Liver (tissue), 8 donors: ENCODE measurements at regions not wholly inside any gene's neighbourhood (a gene's known extent, or its start where the extent isn't known, plus 50 kb on each side); places are given as distances from the start of the nearest gene placed in this dataset.

Source experiments
- DNase-seq: peaks from one replicate; pipeline ENCODE4 v3.0.0-alpha.2; 2017; ENCODE audit warnings: low spot score
- H3K27ac ChIP-seq, 2 donors: one replicate each; pipeline ENCODE4 v1.7.0; 2013; ENCODE audit warnings: inconsistent platforms in 2 of 2, low read length in 2 of 2, control low read depth in 1 of 2, low read depth in 1 of 2, mild to moderate bottlenecking in 1 of 2
- H3K27me3 ChIP-seq, 4 donors: one replicate each; pipeline versions ENCODE4 v1.6.1 to v1.7.0; 2013; ENCODE audit warnings: low read length in 3 of 4, inconsistent platforms in 1 of 4, mild to moderate bottlenecking in 1 of 4, moderate library complexity in 1 of 4; ENCODE audit not compliant: control insufficient read depth in 4 of 4, insufficient read depth in 4 of 4
- H3K36me3 ChIP-seq, 4 donors: one replicate each; pipeline versions ENCODE4 v1.6.1 to v1.7.0; 2013; ENCODE audit warnings: low read length in 3 of 4, mild to moderate bottlenecking in 3 of 4, low read depth in 1 of 4, moderate library complexity in 1 of 4; ENCODE audit not compliant: control insufficient read depth in 4 of 4, insufficient read depth in 3 of 4
- H3K4me1 ChIP-seq, 4 donors: one replicate each; pipeline versions ENCODE4 v1.6.1 to v1.7.0; 2013; ENCODE audit warnings: low read length in 3 of 4, mild to moderate bottlenecking in 3 of 4, moderate library complexity in 1 of 4; ENCODE audit not compliant: control insufficient read depth in 4 of 4, insufficient read depth in 4 of 4
- H3K4me3 ChIP-seq, 3 donors: one replicate each; pipeline versions ENCODE4 v1.6.1 to v1.7.0; 2013; ENCODE audit warnings: low read length in 3 of 3, control low read depth in 1 of 3, low read depth in 1 of 3, mild to moderate bottlenecking in 1 of 3
- H3K9ac ChIP-seq, 2 donors: one replicate each; pipeline ENCODE4 v1.7.0; 2013; ENCODE audit warnings: low read length in 2 of 2, mild to moderate bottlenecking in 2 of 2, moderate library complexity in 2 of 2, control low read depth in 1 of 2, low read depth in 1 of 2
- H3K9me3 ChIP-seq, 4 donors: one replicate each; pipeline versions ENCODE4 v1.6.1 to v1.7.0; 2013; ENCODE audit warnings: low read length in 3 of 4; ENCODE audit not compliant: control insufficient read depth in 4 of 4
- ATF3 ChIP-seq: IDR thresholded peaks from 2 replicates; pipeline ENCODE4 v1.6.1; 2016; ENCODE audit warnings: antibody characterized with exemption
- CTCF ChIP-seq: fragments of 150-350 bp; IDR thresholded peaks from 2 replicates; pipeline ENCODE4 v1.5.1; 2017; ENCODE audit warnings: improper control_type of control experiment, low read depth, low read length; ENCODE audit not compliant: missing input control
- EGR1 ChIP-seq, 2 donors: IDR thresholded peaks; 2 replicates each; pipeline ENCODE4 v1.6.1; 2016 to 2018; ENCODE audit warnings: antibody characterized with exemption in 2 of 2, low read depth in 2 of 2
- FOXA1 ChIP-seq: IDR thresholded peaks from 2 replicates; pipeline ENCODE4 v1.6.1; 2016; ENCODE audit warnings: antibody characterized with exemption
- FOXA2 ChIP-seq: IDR thresholded peaks from 2 replicates; pipeline ENCODE4 v1.6.1; 2016; ENCODE audit warnings: antibody characterized with exemption
- GABPA ChIP-seq, 2 donors: IDR thresholded peaks in 1 of 2; conservative IDR thresholded peaks in 1 of 2; 2 replicates each; pipeline ENCODE4 v1.6.1; 2016; ENCODE audit warnings: antibody characterized with exemption in 2 of 2, mild to moderate bottlenecking in 1 of 2, moderate library complexity in 1 of 2
- HNF4G ChIP-seq: IDR thresholded peaks from 2 replicates; pipeline ENCODE4 v1.6.1; 2016; ENCODE audit warnings: antibody characterized with exemption
- JUND ChIP-seq, 2 donors: IDR thresholded peaks; 2 replicates each; pipeline ENCODE4 v1.6.1; 2016; ENCODE audit warnings: antibody characterized with exemption in 2 of 2
- MAX ChIP-seq: IDR thresholded peaks from 2 replicates; pipeline ENCODE4 v1.6.1; 2016; ENCODE audit warnings: antibody characterized with exemption
- NR2F2 ChIP-seq: IDR thresholded peaks from 2 replicates; pipeline ENCODE4 v1.6.1; 2016; ENCODE audit warnings: antibody characterized with exemption
- REST ChIP-seq: IDR thresholded peaks from 2 replicates; pipeline ENCODE4 v1.6.1; 2016; ENCODE audit warnings: antibody characterized with exemption, mild to moderate bottlenecking
- SP1 ChIP-seq: IDR thresholded peaks from 2 replicates; pipeline ENCODE4 v1.6.1; 2018; ENCODE audit warnings: antibody characterized with exemption, mild to moderate bottlenecking
- TAF1 ChIP-seq: conservative IDR thresholded peaks from 2 replicates; pipeline ENCODE4 v1.6.1; 2016; ENCODE audit warnings: antibody characterized with exemption, mild to moderate bottlenecking
- YY1 ChIP-seq: IDR thresholded peaks from 2 replicates; pipeline ENCODE4 v1.6.1; 2016; ENCODE audit warnings: antibody characterized with exemption, mild to moderate bottlenecking
- ZBTB33 ChIP-seq: IDR thresholded peaks from 2 replicates; pipeline ENCODE4 v1.6.1; 2016; ENCODE audit warnings: antibody characterized with exemption
- WGBS: extraction: QIAGEN DNeasy Blood & Tissue Kit; methylation state at CpG from one replicate; pipeline ENCODE4 v1.1.7; 2013; 5-methylcytosine and 5-hydroxymethylcytosine counted together
- donor health status: healthy.
- donor health status: healthy.
- donor health status: healthy.
- donor health status: healthy.
- donor health status: healthy.

GRCh38 chr12:127943481-127944210 is 323.3 kb upstream of the TMEM132C start:
- TF ChIP-seq MAX (no peak), SP1 (no peak), TAF1 (no peak), HNF4G (no peak), FOXA1 (no peak), EGR1 (IDR thresholded peaks at IDR 0.05; ENCODE audit: low read depth in 2 of 2) (no peak), JUND (IDR thresholded peaks at IDR 0.05) (no peak), CTCF (no peak), ATF3 (no peak), FOXA2 (no peak), NR2F2 (no peak), REST (no peak), YY1 (no peak), GABPA (IDR thresholded peaks at IDR 0.05 in 1 of 2, conservative IDR thresholded peaks at IDR 0.05 in 1 of 2) (no peak), ZBTB33 (no peak)
- Histone ChIP-seq H3K9ac (no peak overlapping the region), H3K4me1 (no peaks in the 10 kb centered on the region), H3K36me3 (no peaks in the 10 kb centered on the region), H3K9me3 (no peaks in the 10 kb centered on the region), H3K4me3 (no peak overlapping the region), H3K27ac (no peak overlapping the region), H3K27me3 (no peaks in the 10 kb centered on the region)
- DNase-seq, result no peak
- WGBS, result 52% methylated on average over 10 of the region's 10 CpGs
